ENCODE measurements at regions not wholly inside any gene's neighbourhood (a gene's known extent, or its start where the extent isn't known, plus 50 kb on each side); places are given as distances from the start of the nearest gene placed in this dataset.
A peak's percentile ranks its signal among the peaks of the same experiment; 100 is the strongest.
"Not testable (repeated sequence)": the region's sequence is repeated elsewhere in the genome, so short reads cannot be mapped to it uniquely, and the experiment has no call there.

GRCh38 chr16:32932240-32933040 is 256.5 kb upstream of the TP53TG3 start:
- in situ Hi-C loops (cut with HindIII; ENCODE audit: low pct_unique_long_range_greater_than_20kb, low sequenced_read_pairs); H3K4me1 ChIP-seq (ENCODE audit: control insufficient read depth, insufficient read depth, low read length); H3K4me3 ChIP-seq (ENCODE audit: low read depth in 2 of 2, low read length in 2 of 2); H3K9me3 ChIP-seq (ENCODE audit: control insufficient read depth, insufficient read depth, low read depth, low read length); H3K27ac ChIP-seq (ENCODE audit: low read length); BruUV-seq (replicated peaks); POLR2A ChIA-PET; DNase-seq (ENCODE audit: low read depth, low spot score); H3K36me3 ChIP-seq (ENCODE audit: control insufficient read depth, insufficient read depth, low read length); H3K27me3 ChIP-seq (ENCODE audit: control insufficient read depth, insufficient read depth, low read length); CTCF ChIA-PET; intact Hi-C loops (cut with micrococcal nuclease; ENCODE audit: unreplicated experiment): not testable (repeated sequence)
- TF ChIP-seq, protein P1, sequence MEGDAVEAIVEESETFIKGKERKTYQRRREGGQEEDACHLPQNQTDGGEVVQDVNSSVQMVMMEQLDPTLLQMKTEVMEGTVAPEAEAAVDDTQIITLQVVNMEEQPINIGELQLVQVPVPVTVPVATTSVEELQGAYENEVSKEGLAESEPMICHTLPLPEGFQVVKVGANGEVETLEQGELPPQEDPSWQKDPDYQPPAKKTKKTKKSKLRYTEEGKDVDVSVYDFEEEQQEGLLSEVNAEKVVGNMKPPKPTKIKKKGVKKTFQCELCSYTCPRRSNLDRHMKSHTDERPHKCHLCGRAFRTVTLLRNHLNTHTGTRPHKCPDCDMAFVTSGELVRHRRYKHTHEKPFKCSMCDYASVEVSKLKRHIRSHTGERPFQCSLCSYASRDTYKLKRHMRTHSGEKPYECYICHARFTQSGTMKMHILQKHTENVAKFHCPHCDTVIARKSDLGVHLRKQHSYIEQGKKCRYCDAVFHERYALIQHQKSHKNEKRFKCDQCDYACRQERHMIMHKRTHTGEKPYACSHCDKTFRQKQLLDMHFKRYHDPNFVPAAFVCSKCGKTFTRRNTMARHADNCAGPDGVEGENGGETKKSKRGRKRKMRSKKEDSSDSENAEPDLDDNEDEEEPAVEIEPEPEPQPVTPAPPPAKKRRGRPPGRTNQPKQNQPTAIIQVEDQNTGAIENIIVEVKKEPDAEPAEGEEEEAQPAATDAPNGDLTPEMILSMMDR (IDR thresholded peaks at IDR 0.05): peak; percentile 29
- peak; percentile 89 for ATAC-seq

- POLR2A ChIA-PET; CTCF ChIA-PET; H3K36me3 ChIP-seq (ENCODE audit: control insufficient read depth, insufficient read depth, low read length); H3K27ac ChIP-seq (ENCODE audit: low read length); DNase-seq (ENCODE audit: low read depth, low spot score); BruUV-seq (replicated peaks); H3K9me3 ChIP-seq (ENCODE audit: control insufficient read depth, insufficient read depth, low read depth, low read length); in situ Hi-C loops (cut with HindIII; ENCODE audit: low pct_unique_long_range_greater_than_20kb, low sequenced_read_pairs); H3K4me1 ChIP-seq (ENCODE audit: control insufficient read depth, insufficient read depth, low read length); intact Hi-C loops (cut with micrococcal nuclease; ENCODE audit: unreplicated experiment); ATAC-seq; H3K27me3 ChIP-seq (ENCODE audit: control insufficient read depth, insufficient read depth, low read length); H3K4me3 ChIP-seq (ENCODE audit: low read depth in 2 of 2, low read length in 2 of 2): not testable (repeated sequence)
Observed at GRCh38 chr16:32925192-32925591, 249.2 kb upstream of the TP53TG3 start.

GRCh38 chr16:32922578-32922977 is 246.6 kb upstream of the TP53TG3 start:
- ATAC-seq; H3K4me3 ChIP-seq (ENCODE audit: low read depth in 2 of 2, low read length in 2 of 2); H3K9me3 ChIP-seq (ENCODE audit: control insufficient read depth, insufficient read depth, low read depth, low read length); H3K27ac ChIP-seq (ENCODE audit: low read length); intact Hi-C loops (cut with micrococcal nuclease; ENCODE audit: unreplicated experiment); POLR2A ChIA-PET; H3K36me3 ChIP-seq (ENCODE audit: control insufficient read depth, insufficient read depth, low read length); BruUV-seq (replicated peaks); H3K27me3 ChIP-seq (ENCODE audit: control insufficient read depth, insufficient read depth, low read length); H3K4me1 ChIP-seq (ENCODE audit: control insufficient read depth, insufficient read depth, low read length); DNase-seq (ENCODE audit: low read depth, low spot score); CTCF ChIA-PET; in situ Hi-C loops (cut with HindIII; ENCODE audit: low pct_unique_long_range_greater_than_20kb, low sequenced_read_pairs): not testable (repeated sequence)
- TF ChIP-seq, protein P1 (IDR thresholded peaks at IDR 0.05): peak; percentile 29; the same call in 1 of the 2 replicates

- intact Hi-C loops (cut with micrococcal nuclease; ENCODE audit: unreplicated experiment); BruUV-seq (replicated peaks); POLR2A ChIA-PET; H3K4me1 ChIP-seq (ENCODE audit: control insufficient read depth, insufficient read depth, low read length); H3K4me3 ChIP-seq (ENCODE audit: low read depth in 2 of 2, low read length in 2 of 2); ATAC-seq; H3K27ac ChIP-seq (ENCODE audit: low read length); H3K9me3 ChIP-seq (ENCODE audit: control insufficient read depth, insufficient read depth, low read depth, low read length); in situ Hi-C loops (cut with HindIII; ENCODE audit: low pct_unique_long_range_greater_than_20kb, low sequenced_read_pairs); H3K27me3 ChIP-seq (ENCODE audit: control insufficient read depth, insufficient read depth, low read length); CTCF ChIA-PET; DNase-seq (ENCODE audit: low read depth, low spot score); H3K36me3 ChIP-seq (ENCODE audit: control insufficient read depth, insufficient read depth, low read length): not testable (repeated sequence)
- TF ChIP-seq, protein P1 (IDR thresholded peaks at IDR 0.05): peak; percentile 82
Observed at GRCh38 chr16:32915346-32915745, 239.4 kb upstream of the TP53TG3 start.

All from Panc1 (cell line).